ENCODE measurements at regions not wholly inside any gene's neighbourhood (a gene's known extent, or its start where the extent isn't known, plus 50 kb on each side); places are given as distances from the start of the nearest gene placed in this dataset.

DNA sequence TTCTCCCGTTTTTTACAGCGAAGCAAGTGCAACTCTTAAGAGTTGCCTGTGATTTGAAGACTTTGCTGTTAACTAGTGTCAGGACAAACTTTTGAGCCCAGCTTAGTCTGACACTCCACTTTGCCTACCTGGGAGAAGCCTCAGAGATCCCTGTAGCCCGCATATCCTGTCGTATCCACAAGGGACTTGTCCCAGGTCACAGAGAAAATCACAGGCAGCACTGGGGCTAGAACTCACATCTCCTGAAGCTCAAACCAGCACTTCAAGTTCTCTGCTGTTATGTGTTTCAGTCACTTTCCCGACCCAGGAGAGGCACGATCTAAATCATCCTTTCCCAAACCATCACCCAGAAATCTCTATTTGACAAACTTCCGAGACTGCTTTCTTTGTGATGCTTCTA, 584.5 kb downstream of the ACTL7B start:
- no peak for TF ChIP-seq CTCF (IDR thresholded peaks at IDR 0.05)
- TF ChIP-seq POLR2AphosphoS5 (IDR thresholded peaks at IDR 0.05): no peak
- no peak for TF ChIP-seq POLR2A (IDR thresholded peaks at IDR 0.05)
